H1 (cell line): ENCODE measurements at regions not wholly inside any gene's neighbourhood (a gene's known extent, or its start where the extent isn't known, plus 50 kb on each side); places are given as distances from the start of the nearest gene placed in this dataset.

Experiments
- BRCA1 ChIP-seq: IDR thresholded peaks from 2 replicates; pipeline ENCODE4 v1.6.1; 2012; ENCODE audit warnings: low read depth, low read length, improper control_type of control experiment
- CHD7 ChIP-seq: fragments of 300-600 bp; sonication (generic); IDR thresholded peaks from 2 replicates; pipeline ENCODE4 v1.7.1; 2012; ENCODE audit warnings: low read length, moderate library complexity, mild to moderate bottlenecking, inconsistent platforms; ENCODE audit not compliant: insufficient replicate concordance
- EP300 ChIP-seq, 2 experiments: IDR thresholded peaks; 1 replicate in 1 of 2; 2 replicates in 1 of 2; pipeline ENCODE4 v1.6.1; 2011 to 2012; ENCODE audit warnings: low read depth in 2 of 2, low read length in 2 of 2, mild to moderate bottlenecking in 2 of 2, borderline replicate concordance in 1 of 2, inconsistent platforms in 1 of 2, moderate library complexity in 1 of 2
- NANOG ChIP-seq: IDR thresholded peaks from 2 replicates; pipeline ENCODE4 v1.6.1; 2011; ENCODE audit warnings: low read length, low read depth, mild to moderate bottlenecking, inconsistent platforms; ENCODE audit not compliant: insufficient read depth, poor library complexity, severe bottlenecking
- PHF8 ChIP-seq: fragments of 200-600 bp; sonication (generic); conservative IDR thresholded peaks from 2 replicates; pipeline ENCODE4 v1.7.1; 2012; ENCODE audit warnings: low read depth, mild to moderate bottlenecking, inconsistent platforms, low read length, moderate library complexity
- RAD21 ChIP-seq, 2 experiments: IDR thresholded peaks in 1 of 2; conservative IDR thresholded peaks in 1 of 2; 2 replicates each; pipeline ENCODE4 v1.6.1; 2011; ENCODE audit warnings: low read depth in 2 of 2, low read length in 2 of 2, improper control_type of control experiment in 1 of 2, inconsistent platforms in 1 of 2, mild to moderate bottlenecking in 1 of 2, moderate library complexity in 1 of 2
- RBBP5 ChIP-seq: IDR thresholded peaks from 2 replicates; pipeline ENCODE4 v1.7.1; 2012; ENCODE audit warnings: low read depth, mild to moderate bottlenecking, inconsistent platforms, low read length, moderate library complexity, borderline replicate concordance
- RXRA ChIP-seq: IDR thresholded peaks from 2 replicates; pipeline ENCODE4 v1.6.1; 2011; ENCODE audit warnings: low read depth, mild to moderate bottlenecking, low read length, moderate library complexity; ENCODE audit not compliant: insufficient read depth
- TAF7 ChIP-seq: optimal IDR thresholded peaks from 2 replicates; pipeline ENCODE3; 2011; ENCODE audit warnings: low read depth, mild to moderate bottlenecking, inconsistent platforms, low read length, moderate library complexity, borderline replicate concordance
- YY1 ChIP-seq: IDR thresholded peaks from 2 replicates; pipeline ENCODE4 v1.6.1; 2011; ENCODE audit warnings: low read depth, mild to moderate bottlenecking, low read length

- TF ChIP-seq CHD7 (no peak), EP300 (IDR thresholded peaks at IDR 0.05; ENCODE audit: borderline replicate concordance in 1 of 2, low read depth in 2 of 2, low read length in 2 of 2) (no peak), RBBP5 (no peak), RAD21 (IDR thresholded peaks at IDR 0.05 in 1 of 2, conservative IDR thresholded peaks at IDR 0.05 in 1 of 2; ENCODE audit: low read depth in 2 of 2, low read length in 2 of 2) (no peak), BRCA1 (no peak), PHF8 (no peak), YY1 (no peak), RXRA (no peak), NANOG (no peak), TAF7 (no peak)
Observed at GRCh38 chr19:46932346-46932745, 71.5 kb downstream of the ARHGAP35 start (continued).
